ENCODE measurements at regions not wholly inside any gene's neighbourhood (a gene's known extent, or its start where the extent isn't known, plus 50 kb on each side); places are given as distances from the start of the nearest gene placed in this dataset.

GRCh38 chr12:105874121-105874520 is 264.6 kb downstream of the NUAK1 start:
- TF ChIP-seq ZNF384 (IDR thresholded peaks at IDR 0.05) (no peak), FOXM1 (IDR thresholded peaks at IDR 0.05; ENCODE audit: borderline replicate concordance) (no peak), SUZ12 (IDR thresholded peaks at IDR 0.05) (no peak), NFRKB (IDR thresholded peaks at IDR 0.05) (no peak), SP1 (IDR thresholded peaks at IDR 0.05) (no peak), ELF4 (IDR thresholded peaks at IDR 0.05) (no peak), LEF1 (IDR thresholded peaks at IDR 0.05; ENCODE audit: borderline replicate concordance) (no peak), PKNOX1 (IDR thresholded peaks at IDR 0.05) (no peak), CTBP1 (IDR thresholded peaks at IDR 0.05; ENCODE audit: borderline replicate concordance) (no peak), TARDBP (IDR thresholded peaks at IDR 0.05) (no peak), BHLHE40 (IDR thresholded peaks at IDR 0.05; ENCODE audit: borderline replicate concordance) (no peak), FOXA1 (IDR thresholded peaks at IDR 0.05) (no peak), FOXK2 (IDR thresholded peaks at IDR 0.05) (no peak), ARNT (IDR thresholded peaks at IDR 0.05) (no peak)
